ENCODE measurements at regions not wholly inside any gene's neighbourhood (a gene's known extent, or its start where the extent isn't known, plus 50 kb on each side); places are given as distances from the start of the nearest gene placed in this dataset.

DNA sequence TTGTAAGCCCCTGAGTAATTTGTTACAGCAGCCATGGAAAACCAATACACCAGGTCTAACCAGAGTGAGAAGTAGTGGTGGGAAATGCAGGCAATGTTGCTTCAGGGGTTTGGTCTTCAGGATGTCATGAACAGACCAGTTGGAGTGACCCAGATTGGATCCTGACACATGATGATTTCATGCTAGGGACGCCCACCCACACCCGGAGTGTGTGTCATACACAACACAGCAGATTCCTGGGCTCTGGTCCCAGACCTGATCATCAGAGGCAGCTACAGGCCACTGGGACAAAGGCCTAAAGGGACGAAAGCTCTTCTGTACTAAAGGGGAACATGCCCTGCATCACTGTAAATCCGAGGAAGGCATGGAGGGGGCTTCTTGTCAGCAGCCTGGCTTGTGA is 194.2 kb downstream of the NSG2 start:
- TF ChIP-seq POLR2A (IDR thresholded peaks at IDR 0.05), result no peak
- TF ChIP-seq, protein P1, sequence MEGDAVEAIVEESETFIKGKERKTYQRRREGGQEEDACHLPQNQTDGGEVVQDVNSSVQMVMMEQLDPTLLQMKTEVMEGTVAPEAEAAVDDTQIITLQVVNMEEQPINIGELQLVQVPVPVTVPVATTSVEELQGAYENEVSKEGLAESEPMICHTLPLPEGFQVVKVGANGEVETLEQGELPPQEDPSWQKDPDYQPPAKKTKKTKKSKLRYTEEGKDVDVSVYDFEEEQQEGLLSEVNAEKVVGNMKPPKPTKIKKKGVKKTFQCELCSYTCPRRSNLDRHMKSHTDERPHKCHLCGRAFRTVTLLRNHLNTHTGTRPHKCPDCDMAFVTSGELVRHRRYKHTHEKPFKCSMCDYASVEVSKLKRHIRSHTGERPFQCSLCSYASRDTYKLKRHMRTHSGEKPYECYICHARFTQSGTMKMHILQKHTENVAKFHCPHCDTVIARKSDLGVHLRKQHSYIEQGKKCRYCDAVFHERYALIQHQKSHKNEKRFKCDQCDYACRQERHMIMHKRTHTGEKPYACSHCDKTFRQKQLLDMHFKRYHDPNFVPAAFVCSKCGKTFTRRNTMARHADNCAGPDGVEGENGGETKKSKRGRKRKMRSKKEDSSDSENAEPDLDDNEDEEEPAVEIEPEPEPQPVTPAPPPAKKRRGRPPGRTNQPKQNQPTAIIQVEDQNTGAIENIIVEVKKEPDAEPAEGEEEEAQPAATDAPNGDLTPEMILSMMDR (IDR thresholded peaks at IDR 0.05), result no peak
